GM21423 (cell line): ENCODE measurements at regions not wholly inside any gene's neighbourhood (a gene's known extent, or its start where the extent isn't known, plus 50 kb on each side); places are given as distances from the start of the nearest gene placed in this dataset.
"Not testable (repeated sequence)": the region's sequence is repeated elsewhere in the genome, so short reads cannot be mapped to it uniquely, and the experiment has no call there.

Source experiments
- ATAC-seq: cut with Tn5 transposase; IDR thresholded peaks from one replicate; pipeline ENCODE4 v1.9.1; 2021; ENCODE audit warnings: mild to moderate bottlenecking, moderate library complexity; ENCODE audit not compliant: unreplicated experiment

- no peak for ATAC-seq
Measured at GRCh38 chr1:222187566-222188332, 360.2 kb downstream of the HHIPL2 start.

GRCh38 chr1:222182641-222183040, 365.3 kb downstream of the HHIPL2 start:
- ATAC-seq, result no peak

- ATAC-seq, result no peak
Measured at GRCh38 chr1:222181191-222181590, 366.7 kb downstream of the HHIPL2 start.

- ATAC-seq, result not testable (repeated sequence)
Measured at GRCh38 chr1:222177496-222177895, 370.4 kb downstream of the HHIPL2 start.

- ATAC-seq, result peak; percentile 61
Measured at GRCh38 chr1:222171005-222171404, 376.9 kb downstream of the HHIPL2 start.

GRCh38 chr1:222168621-222169020, 379.3 kb downstream of the HHIPL2 start:
- ATAC-seq, result no peak

GRCh38 chr1:222167896-222168295, 380.0 kb downstream of the HHIPL2 start:
- ATAC-seq, result no peak

- ATAC-seq, result peak; percentile 49
Measured at GRCh38 chr1:222167111-222167510, 380.8 kb downstream of the HHIPL2 start.

GRCh38 chr1:222165629-222166028, 382.3 kb downstream of the HHIPL2 start:
- ATAC-seq, result no peak

- ATAC-seq, result no peak
Measured at GRCh38 chr1:222163895-222164294, 384.0 kb downstream of the HHIPL2 start.

- no peak for ATAC-seq
Measured at GRCh38 chr1:222161676-222162075, 386.2 kb downstream of the HHIPL2 start.

GRCh38 chr1:222157612-222158011, 390.3 kb downstream of the HHIPL2 start:
- no peak for ATAC-seq

- no peak for ATAC-seq
Measured at GRCh38 chr1:222140206-222140605, 398.3 kb upstream of the DUSP10 start.

GRCh38 chr1:222138095-222138494, 396.2 kb upstream of the DUSP10 start:
- no peak for ATAC-seq

- no peak for ATAC-seq
Measured at GRCh38 chr1:222136869-222137268, 395.0 kb upstream of the DUSP10 start.

GRCh38 chr1:222129041-222129440, 387.2 kb upstream of the DUSP10 start:
- ATAC-seq, result no peak

- no peak for ATAC-seq
Measured at GRCh38 chr1:222127526-222128152, 385.8 kb upstream of the DUSP10 start.

GRCh38 chr1:222127096-222127495, 385.2 kb upstream of the DUSP10 start:
- no peak for ATAC-seq

- no peak for ATAC-seq
Measured at GRCh38 chr1:222126052-222126451, 384.2 kb upstream of the DUSP10 start.

- ATAC-seq, result no peak
Measured at GRCh38 chr1:222124602-222125001, 382.7 kb upstream of the DUSP10 start.

GRCh38 chr1:222123111-222123510, 381.2 kb upstream of the DUSP10 start:
- no peak for ATAC-seq

- no peak for ATAC-seq
Measured at GRCh38 chr1:222117809-222118208, 375.9 kb upstream of the DUSP10 start.
